ENCODE measurements at regions not wholly inside any gene's neighbourhood (a gene's known extent, or its start where the extent isn't known, plus 50 kb on each side); places are given as distances from the start of the nearest gene placed in this dataset.
A peak's percentile ranks its signal among the peaks of the same experiment; 100 is the strongest.

DNA sequence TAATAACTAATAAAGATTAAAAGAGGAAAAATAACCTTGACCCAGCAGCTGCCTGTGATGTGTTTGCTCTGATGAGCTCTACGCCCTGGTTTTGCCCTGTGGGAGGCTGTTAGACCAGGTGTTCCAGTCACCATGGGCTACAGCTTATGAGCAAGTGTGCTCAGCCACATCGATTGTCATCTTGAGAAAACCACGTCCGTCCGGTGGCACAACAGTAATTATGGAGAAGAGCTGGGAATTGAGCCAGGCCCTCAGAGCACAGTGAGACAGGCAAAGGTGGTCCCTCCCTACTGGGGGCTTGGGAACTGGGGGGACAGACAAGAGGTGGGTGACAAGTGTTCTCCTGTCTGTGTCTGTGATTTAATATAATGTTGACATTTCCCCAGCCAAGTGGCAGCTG is 420.5 kb downstream of the MATN1 start (continued):
- TF ChIP-seq ATF3 (IDR thresholded peaks at IDR 0.05) (no peak), NR2F2 (IDR thresholded peaks at IDR 0.05) (no peak), CTCF (IDR thresholded peaks at IDR 0.05; ENCODE audit: low read depth, low read length, missing input control) (no peak), JUND (IDR thresholded peaks at IDR 0.05) (no peak), SP1 (IDR thresholded peaks at IDR 0.05) (no peak), MAX (IDR thresholded peaks at IDR 0.05) (no peak), FOXA1 (IDR thresholded peaks at IDR 0.05) (no peak), TAF1 (conservative IDR thresholded peaks at IDR 0.05) (no peak), RXRA (IDR thresholded peaks at IDR 0.05) (no peak), FOXA2 (IDR thresholded peaks at IDR 0.05) (no peak), HNF4A (conservative IDR thresholded peaks at IDR 0.05) (no peak), GABPA (IDR thresholded peaks at IDR 0.05 in 1 of 2, conservative IDR thresholded peaks at IDR 0.05 in 1 of 2) (no peak)

DNA sequence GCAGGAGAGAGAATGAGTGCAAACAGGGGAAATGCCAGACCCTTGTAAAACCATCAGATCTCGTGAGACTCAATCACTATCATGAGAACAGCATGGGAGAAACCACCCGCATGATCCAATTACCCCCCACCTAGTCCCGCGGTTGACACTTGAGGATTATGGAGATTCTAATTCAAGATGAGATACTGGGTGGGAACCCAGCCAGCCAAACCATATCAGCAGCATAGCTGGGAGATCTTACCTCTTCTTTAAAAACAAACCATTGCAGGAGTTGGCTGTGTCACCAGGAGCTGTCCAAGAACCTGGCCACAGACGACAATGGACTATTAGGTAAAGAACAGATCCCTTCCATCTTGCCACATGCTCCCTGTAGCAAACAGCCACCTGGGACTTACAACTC is 422.7 kb downstream of the MATN1 start:
- no peak for TF ChIP-seq NR2F2 (IDR thresholded peaks at IDR 0.05)
- TF ChIP-seq, protein P1, sequence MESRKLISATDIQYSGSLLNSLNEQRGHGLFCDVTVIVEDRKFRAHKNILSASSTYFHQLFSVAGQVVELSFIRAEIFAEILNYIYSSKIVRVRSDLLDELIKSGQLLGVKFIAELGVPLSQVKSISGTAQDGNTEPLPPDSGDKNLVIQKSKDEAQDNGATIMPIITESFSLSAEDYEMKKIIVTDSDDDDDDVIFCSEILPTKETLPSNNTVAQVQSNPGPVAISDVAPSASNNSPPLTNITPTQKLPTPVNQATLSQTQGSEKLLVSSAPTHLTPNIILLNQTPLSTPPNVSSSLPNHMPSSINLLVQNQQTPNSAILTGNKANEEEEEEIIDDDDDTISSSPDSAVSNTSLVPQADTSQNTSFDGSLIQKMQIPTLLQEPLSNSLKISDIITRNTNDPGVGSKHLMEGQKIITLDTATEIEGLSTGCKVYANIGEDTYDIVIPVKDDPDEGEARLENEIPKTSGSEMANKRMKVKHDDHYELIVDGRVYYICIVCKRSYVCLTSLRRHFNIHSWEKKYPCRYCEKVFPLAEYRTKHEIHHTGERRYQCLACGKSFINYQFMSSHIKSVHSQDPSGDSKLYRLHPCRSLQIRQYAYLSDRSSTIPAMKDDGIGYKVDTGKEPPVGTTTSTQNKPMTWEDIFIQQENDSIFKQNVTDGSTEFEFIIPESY (IDR thresholded peaks at IDR 0.05), result no peak
- TF ChIP-seq MAX (IDR thresholded peaks at IDR 0.05), result no peak
- TF ChIP-seq EGR1 (IDR thresholded peaks at IDR 0.05; ENCODE audit: low read depth in 2 of 2), result no peak
- TF ChIP-seq RAD21 (IDR thresholded peaks at IDR 0.05), result no peak
- no peak for TF ChIP-seq JUND (IDR thresholded peaks at IDR 0.05)
- TF ChIP-seq HNF4A (conservative IDR thresholded peaks at IDR 0.05), result no peak
- no peak for TF ChIP-seq GABPA (IDR thresholded peaks at IDR 0.05 in 1 of 2, conservative IDR thresholded peaks at IDR 0.05 in 1 of 2)
- TF ChIP-seq FOXA2 (IDR thresholded peaks at IDR 0.05), result no peak
- no peak for TF ChIP-seq HNF4G (IDR thresholded peaks at IDR 0.05)
- no peak for TF ChIP-seq YY1 (IDR thresholded peaks at IDR 0.05)
- TF ChIP-seq, protein P2, sequence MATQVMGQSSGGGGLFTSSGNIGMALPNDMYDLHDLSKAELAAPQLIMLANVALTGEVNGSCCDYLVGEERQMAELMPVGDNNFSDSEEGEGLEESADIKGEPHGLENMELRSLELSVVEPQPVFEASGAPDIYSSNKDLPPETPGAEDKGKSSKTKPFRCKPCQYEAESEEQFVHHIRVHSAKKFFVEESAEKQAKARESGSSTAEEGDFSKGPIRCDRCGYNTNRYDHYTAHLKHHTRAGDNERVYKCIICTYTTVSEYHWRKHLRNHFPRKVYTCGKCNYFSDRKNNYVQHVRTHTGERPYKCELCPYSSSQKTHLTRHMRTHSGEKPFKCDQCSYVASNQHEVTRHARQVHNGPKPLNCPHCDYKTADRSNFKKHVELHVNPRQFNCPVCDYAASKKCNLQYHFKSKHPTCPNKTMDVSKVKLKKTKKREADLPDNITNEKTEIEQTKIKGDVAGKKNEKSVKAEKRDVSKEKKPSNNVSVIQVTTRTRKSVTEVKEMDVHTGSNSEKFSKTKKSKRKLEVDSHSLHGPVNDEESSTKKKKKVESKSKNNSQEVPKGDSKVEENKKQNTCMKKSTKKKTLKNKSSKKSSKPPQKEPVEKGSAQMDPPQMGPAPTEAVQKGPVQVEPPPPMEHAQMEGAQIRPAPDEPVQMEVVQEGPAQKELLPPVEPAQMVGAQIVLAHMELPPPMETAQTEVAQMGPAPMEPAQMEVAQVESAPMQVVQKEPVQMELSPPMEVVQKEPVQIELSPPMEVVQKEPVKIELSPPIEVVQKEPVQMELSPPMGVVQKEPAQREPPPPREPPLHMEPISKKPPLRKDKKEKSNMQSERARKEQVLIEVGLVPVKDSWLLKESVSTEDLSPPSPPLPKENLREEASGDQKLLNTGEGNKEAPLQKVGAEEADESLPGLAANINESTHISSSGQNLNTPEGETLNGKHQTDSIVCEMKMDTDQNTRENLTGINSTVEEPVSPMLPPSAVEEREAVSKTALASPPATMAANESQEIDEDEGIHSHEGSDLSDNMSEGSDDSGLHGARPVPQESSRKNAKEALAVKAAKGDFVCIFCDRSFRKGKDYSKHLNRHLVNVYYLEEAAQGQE (IDR thresholded peaks at IDR 0.05), result no peak
- no peak for TF ChIP-seq RXRA (IDR thresholded peaks at IDR 0.05)
- peak; percentile 17 for DNase-seq (ENCODE audit: low spot score)
- Histone ChIP-seq H3K27me3 (ENCODE audit: control insufficient read depth in 4 of 4, insufficient read depth in 4 of 4, low read length in 3 of 4) (peaks cover 0 to 3% (median under 1%) of the 10 kb centered on the region in 4 donors), H3K9ac (ENCODE audit: low read depth in 1 of 2, low read length in 2 of 2) (no peak overlapping the region), H3K4me3 (ENCODE audit: low read depth in 1 of 3, low read length in 3 of 3) (no peak overlapping the region), H3K9me3 (ENCODE audit: control insufficient read depth in 4 of 4, low read length in 3 of 4) (peaks cover 0 to 2% (median 0%) of the 10 kb centered on the region in 4 donors), H3K36me3 (ENCODE audit: control insufficient read depth in 4 of 4, insufficient read depth in 3 of 4, low read depth in 1 of 4, low read length in 3 of 4) (no peaks in the 10 kb centered on the region), H3K4me1 (ENCODE audit: control insufficient read depth in 4 of 4, insufficient read depth in 4 of 4, low read length in 3 of 4) (no peaks in the 10 kb centered on the region), H3K27ac (ENCODE audit: low read depth in 1 of 2, low read length in 2 of 2) (no peak overlapping the region)
- WGBS, result 38% methylated on average over 5 of the region's 5 CpGs
